ENCODE measurements at regions not wholly inside any gene's neighbourhood (a gene's known extent, or its start where the extent isn't known, plus 50 kb on each side); places are given as distances from the start of the nearest gene placed in this dataset.

- Histone ChIP-seq H3K18ac (ENCODE audit: low read length) (no peak overlapping the region), H3K36me3 (ENCODE audit: control insufficient read depth in 1 of 2, insufficient read depth in 2 of 2, low read length in 2 of 2) (no peaks in the 10 kb centered on the region), H3K9me3 (ENCODE audit: insufficient read depth, low read depth, low read length) (no peaks in the 10 kb centered on the region), H2BK120ac (ENCODE audit: insufficient read depth, low read length, poor library complexity) (no peak overlapping the region), H3K4me3 (ENCODE audit: low read depth, low read length) (no peak overlapping the region), H3K79me2 (ENCODE audit: control insufficient read depth, insufficient read depth, low read length, poor library complexity) (no peaks in the 10 kb centered on the region), H3K23ac (ENCODE audit: low read length) (no peak overlapping the region), H2BK5ac (ENCODE audit: low read depth, low read length, poor library complexity) (no peak overlapping the region), H3K4me1 (ENCODE audit: control insufficient read depth in 1 of 2, insufficient read depth in 2 of 2, low read length in 2 of 2) (no peaks in the 10 kb centered on the region), H3K4me2 (ENCODE audit: low read length) (no peak overlapping the region), H3K4ac (ENCODE audit: low read depth, low read length) (no peak overlapping the region), H4K8ac (ENCODE audit: low read depth, low read length) (no peak overlapping the region), H3K14ac (ENCODE audit: low read length) (no peak overlapping the region), H3K9ac (ENCODE audit: low read length) (no peak overlapping the region), H2BK12ac (ENCODE audit: low read length) (no peak overlapping the region), H3K79me1 (ENCODE audit: low read length) (no peaks in the 10 kb centered on the region), H3K27me3 (ENCODE audit: insufficient read depth, low read length) (no peaks in the 10 kb centered on the region), H4K91ac (ENCODE audit: low read depth, low read length) (no peak overlapping the region), H4K12ac (ENCODE audit: low read depth, low read length) (no peak overlapping the region), H2AK5ac (ENCODE audit: low read length) (no peak overlapping the region), H2AFZ (ENCODE audit: insufficient read depth, low read length, poor library complexity) (no peak overlapping the region), H3K27ac (ENCODE audit: low read depth, low read length) (no peak overlapping the region)
- no CpG with 5 or more reads among the region's 4 CpGs for WGBS (ENCODE audit: extremely low coverage, insufficient coverage, insufficient read length)
- no peak for DNase-seq
Observed at GRCh38 chr5:91910655-91911054, 527.5 kb upstream of the ARRDC3 start.

GRCh38 chr5:91910247-91910646 is 527.1 kb upstream of the ARRDC3 start:
- WGBS (ENCODE audit: extremely low coverage, insufficient coverage, insufficient read length) = no CpG with 5 or more reads among the region's 2 CpGs
- Histone ChIP-seq H3K18ac (ENCODE audit: low read length) (no peak overlapping the region), H2AFZ (ENCODE audit: insufficient read depth, low read length, poor library complexity) (no peak overlapping the region), H4K12ac (ENCODE audit: low read depth, low read length) (no peak overlapping the region), H3K4me1 (ENCODE audit: control insufficient read depth in 1 of 2, insufficient read depth in 2 of 2, low read length in 2 of 2) (no peaks in the 10 kb centered on the region), H2BK120ac (ENCODE audit: insufficient read depth, low read length, poor library complexity) (no peak overlapping the region), H3K79me2 (ENCODE audit: control insufficient read depth, insufficient read depth, low read length, poor library complexity) (no peaks in the 10 kb centered on the region), H3K23ac (ENCODE audit: low read length) (no peak overlapping the region), H3K79me1 (ENCODE audit: low read length) (no peaks in the 10 kb centered on the region), H2BK5ac (ENCODE audit: low read depth, low read length, poor library complexity) (no peak overlapping the region), H3K4me3 (ENCODE audit: low read depth, low read length) (no peak overlapping the region), H4K8ac (ENCODE audit: low read depth, low read length) (no peak overlapping the region), H3K4ac (ENCODE audit: low read depth, low read length) (no peak overlapping the region), H3K4me2 (ENCODE audit: low read length) (no peak overlapping the region), H3K36me3 (ENCODE audit: control insufficient read depth in 1 of 2, insufficient read depth in 2 of 2, low read length in 2 of 2) (no peaks in the 10 kb centered on the region), H3K27ac (ENCODE audit: low read depth, low read length) (no peak overlapping the region), H2BK12ac (ENCODE audit: low read length) (no peak overlapping the region), H2AK5ac (ENCODE audit: low read length) (no peak overlapping the region), H3K14ac (ENCODE audit: low read length) (no peak overlapping the region), H3K27me3 (ENCODE audit: insufficient read depth, low read length) (no peaks in the 10 kb centered on the region), H3K9me3 (ENCODE audit: insufficient read depth, low read depth, low read length) (no peaks in the 10 kb centered on the region), H3K9ac (ENCODE audit: low read length) (no peak overlapping the region), H4K91ac (ENCODE audit: low read depth, low read length) (no peak overlapping the region)
- no peak for DNase-seq

- no CpG with 5 or more reads among the region's 1 CpG for WGBS (ENCODE audit: extremely low coverage, insufficient coverage, insufficient read length)
- H2AK5ac ChIP-seq (ENCODE audit: low read length) = no peak overlapping the region
Observed at GRCh38 chr5:91906494-91906893, 523.4 kb upstream of the ARRDC3 start.

GRCh38 chr5:91906027-91906426 is 522.9 kb upstream of the ARRDC3 start:
- Histone ChIP-seq H3K27me3 (ENCODE audit: insufficient read depth, low read length) (no peaks in the 10 kb centered on the region), H4K8ac (ENCODE audit: low read depth, low read length) (no peak overlapping the region), H2AK5ac (ENCODE audit: low read length) (no peak overlapping the region), H3K4ac (ENCODE audit: low read depth, low read length) (no peak overlapping the region), H2BK12ac (ENCODE audit: low read length) (no peak overlapping the region), H3K23ac (ENCODE audit: low read length) (no peak overlapping the region), H3K9ac (ENCODE audit: low read length) (no peak overlapping the region), H3K79me2 (ENCODE audit: control insufficient read depth, insufficient read depth, low read length, poor library complexity) (no peaks in the 10 kb centered on the region), H3K18ac (ENCODE audit: low read length) (no peak overlapping the region), H2AFZ (ENCODE audit: insufficient read depth, low read length, poor library complexity) (no peak overlapping the region), H3K79me1 (ENCODE audit: low read length) (no peaks in the 10 kb centered on the region), H4K12ac (ENCODE audit: low read depth, low read length) (no peak overlapping the region), H2BK5ac (ENCODE audit: low read depth, low read length, poor library complexity) (no peak overlapping the region), H3K4me2 (ENCODE audit: low read length) (no peak overlapping the region), H3K36me3 (ENCODE audit: control insufficient read depth in 1 of 2, insufficient read depth in 2 of 2, low read length in 2 of 2) (no peaks in the 10 kb centered on the region), H3K27ac (ENCODE audit: low read depth, low read length) (no peak overlapping the region), H3K4me3 (ENCODE audit: low read depth, low read length) (no peak overlapping the region), H3K4me1 (ENCODE audit: control insufficient read depth in 1 of 2, insufficient read depth in 2 of 2, low read length in 2 of 2) (no peaks in the 10 kb centered on the region), H2BK120ac (ENCODE audit: insufficient read depth, low read length, poor library complexity) (no peak overlapping the region), H3K14ac (ENCODE audit: low read length) (no peak overlapping the region), H4K91ac (ENCODE audit: low read depth, low read length) (no peak overlapping the region), H3K9me3 (ENCODE audit: insufficient read depth, low read depth, low read length) (no peaks in the 10 kb centered on the region)
- no peak for DNase-seq

More at GRCh38 chr5:91906494-91906893, 523.4 kb upstream of the ARRDC3 start:
- Histone ChIP-seq H3K27ac (ENCODE audit: low read depth, low read length) (no peak overlapping the region), H2BK12ac (ENCODE audit: low read length) (no peak overlapping the region), H4K91ac (ENCODE audit: low read depth, low read length) (no peak overlapping the region), H4K12ac (ENCODE audit: low read depth, low read length) (no peak overlapping the region), H3K79me1 (ENCODE audit: low read length) (no peaks in the 10 kb centered on the region), H3K4ac (ENCODE audit: low read depth, low read length) (no peak overlapping the region), H2BK120ac (ENCODE audit: insufficient read depth, low read length, poor library complexity) (no peak overlapping the region), H2AFZ (ENCODE audit: insufficient read depth, low read length, poor library complexity) (no peak overlapping the region), H3K4me2 (ENCODE audit: low read length) (no peak overlapping the region), H3K36me3 (ENCODE audit: control insufficient read depth in 1 of 2, insufficient read depth in 2 of 2, low read length in 2 of 2) (no peaks in the 10 kb centered on the region), H3K23ac (ENCODE audit: low read length) (no peak overlapping the region), H3K18ac (ENCODE audit: low read length) (no peak overlapping the region), H2BK5ac (ENCODE audit: low read depth, low read length, poor library complexity) (no peak overlapping the region), H3K4me3 (ENCODE audit: low read depth, low read length) (no peak overlapping the region), H4K8ac (ENCODE audit: low read depth, low read length) (no peak overlapping the region), H3K79me2 (ENCODE audit: control insufficient read depth, insufficient read depth, low read length, poor library complexity) (no peaks in the 10 kb centered on the region), H3K4me1 (ENCODE audit: control insufficient read depth in 1 of 2, insufficient read depth in 2 of 2, low read length in 2 of 2) (no peaks in the 10 kb centered on the region), H3K9me3 (ENCODE audit: insufficient read depth, low read depth, low read length) (no peaks in the 10 kb centered on the region), H3K14ac (ENCODE audit: low read length) (no peak overlapping the region), H3K27me3 (ENCODE audit: insufficient read depth, low read length) (no peaks in the 10 kb centered on the region), H3K9ac (ENCODE audit: low read length) (no peak overlapping the region)
- DNase-seq = no peak
